Progenitor cell of endocrine pancreas (in vitro differentiated cells): ENCODE measurements at regions not wholly inside any gene's neighbourhood (a gene's known extent, or its start where the extent isn't known, plus 50 kb on each side); places are given as distances from the start of the nearest gene placed in this dataset.

ENCODE experiments used
- DNase-seq: peaks from one replicate; pipeline ENCODE4 v3.0.0; 2021; ENCODE audit warnings: low spot score; ENCODE audit not compliant: unreplicated experiment
- H3K27ac Mint-ChIP-seq: 2 replicates; pipeline ENCODE4 v1.8.0; 2021; ENCODE audit warnings: mild to moderate bottlenecking, moderate library complexity, mixed read lengths
- H3K27me3 Mint-ChIP-seq: 2 replicates; pipeline ENCODE4 v1.8.0; 2021; ENCODE audit warnings: mixed read lengths
- H3K36me3 Mint-ChIP-seq: 2 replicates; pipeline ENCODE4 v1.8.0; 2022; ENCODE audit warnings: mixed read lengths; ENCODE audit not compliant: insufficient read depth
- H3K4me1 Mint-ChIP-seq: 2 replicates; pipeline ENCODE4 v1.8.0; 2021; ENCODE audit warnings: low read depth, mixed read lengths
- H3K4me3 Mint-ChIP-seq: 2 replicates; pipeline ENCODE4 v1.8.0; 2021; ENCODE audit warnings: low read depth, mild to moderate bottlenecking, moderate library complexity, mixed read lengths
- H3K9me3 Mint-ChIP-seq: 2 replicates; pipeline ENCODE4 v1.8.0; 2021; ENCODE audit warnings: low read depth, mixed read lengths
- TF ChIP-seq, protein P1 (sequence below): fragments of 200-600 bp; sonication (generic); IDR thresholded peaks from one replicate; pipeline ENCODE4 v1.5.0; 2021; ENCODE audit warnings: antibody characterized with exemption, mild to moderate bottlenecking; ENCODE audit not compliant: unreplicated experiment

GRCh38 chr5:4698596-4698995 lies 441.5 kb upstream of the ADAMTS16 start:
- Mint-ChIP-seq H3K36me3 (no peaks in the 10 kb centered on the region), H3K4me3 (no peak overlapping the region), H3K27me3 (peaks cover 13% of the 10 kb centered on the region), H3K9me3 (no peaks in the 10 kb centered on the region), H3K4me1 (no peaks in the 10 kb centered on the region), H3K27ac (no peak overlapping the region)
- TF ChIP-seq, protein P1, sequence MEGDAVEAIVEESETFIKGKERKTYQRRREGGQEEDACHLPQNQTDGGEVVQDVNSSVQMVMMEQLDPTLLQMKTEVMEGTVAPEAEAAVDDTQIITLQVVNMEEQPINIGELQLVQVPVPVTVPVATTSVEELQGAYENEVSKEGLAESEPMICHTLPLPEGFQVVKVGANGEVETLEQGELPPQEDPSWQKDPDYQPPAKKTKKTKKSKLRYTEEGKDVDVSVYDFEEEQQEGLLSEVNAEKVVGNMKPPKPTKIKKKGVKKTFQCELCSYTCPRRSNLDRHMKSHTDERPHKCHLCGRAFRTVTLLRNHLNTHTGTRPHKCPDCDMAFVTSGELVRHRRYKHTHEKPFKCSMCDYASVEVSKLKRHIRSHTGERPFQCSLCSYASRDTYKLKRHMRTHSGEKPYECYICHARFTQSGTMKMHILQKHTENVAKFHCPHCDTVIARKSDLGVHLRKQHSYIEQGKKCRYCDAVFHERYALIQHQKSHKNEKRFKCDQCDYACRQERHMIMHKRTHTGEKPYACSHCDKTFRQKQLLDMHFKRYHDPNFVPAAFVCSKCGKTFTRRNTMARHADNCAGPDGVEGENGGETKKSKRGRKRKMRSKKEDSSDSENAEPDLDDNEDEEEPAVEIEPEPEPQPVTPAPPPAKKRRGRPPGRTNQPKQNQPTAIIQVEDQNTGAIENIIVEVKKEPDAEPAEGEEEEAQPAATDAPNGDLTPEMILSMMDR = no peak
- DNase-seq = no peak

- Mint-ChIP-seq H3K4me1 (no peaks in the 10 kb centered on the region), H3K9me3 (no peaks in the 10 kb centered on the region), H3K27me3 (peaks cover 13% of the 10 kb centered on the region), H3K4me3 (no peak overlapping the region), H3K27ac (no peak overlapping the region), H3K36me3 (no peaks in the 10 kb centered on the region)
- TF ChIP-seq, protein P1 = no peak
- no peak for DNase-seq
Measured at GRCh38 chr5:4699592-4699991, 440.5 kb upstream of the ADAMTS16 start.

- H3K4me3 Mint-ChIP-seq = no peak overlapping the region
- no peak overlapping the region for H3K27ac Mint-ChIP-seq
- TF ChIP-seq, protein P1 = peak; percentile 88
- peak; percentile 63 for DNase-seq
- H3K27me3 Mint-ChIP-seq = peaks cover 13% of the 10 kb centered on the region
- no peaks in the 10 kb centered on the region for H3K36me3 Mint-ChIP-seq
- no peaks in the 10 kb centered on the region for H3K4me1 Mint-ChIP-seq
- H3K9me3 Mint-ChIP-seq = no peaks in the 10 kb centered on the region
Measured at GRCh38 chr5:4700069-4700468, 440.1 kb upstream of the ADAMTS16 start.

DNA sequence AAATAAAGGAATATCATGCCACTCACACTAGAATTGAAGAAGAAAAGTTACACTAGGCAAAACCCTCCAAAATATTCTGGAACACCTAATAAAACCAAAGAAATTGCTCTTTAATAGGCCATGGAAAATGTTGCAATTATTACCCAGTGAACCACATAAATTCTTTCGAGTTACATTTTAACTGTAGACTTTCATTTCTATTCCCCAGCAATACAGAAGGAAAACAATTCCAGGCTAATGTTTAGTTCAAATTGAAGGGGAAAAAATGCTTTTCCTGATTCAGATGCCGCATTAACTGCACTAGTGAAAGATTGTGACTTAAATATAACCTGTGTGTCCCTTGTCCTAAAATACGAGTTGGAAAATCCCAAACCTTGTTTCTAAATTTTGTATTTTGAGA lies 439.3 kb upstream of the ADAMTS16 start:
- TF ChIP-seq, protein P1 = no peak
- Mint-ChIP-seq H3K36me3 (no peaks in the 10 kb centered on the region), H3K4me3 (no peak overlapping the region), H3K4me1 (no peaks in the 10 kb centered on the region), H3K27ac (no peak overlapping the region), H3K9me3 (no peaks in the 10 kb centered on the region), H3K27me3 (peaks cover 13% of the 10 kb centered on the region)
- DNase-seq = no peak

- DNase-seq = no peak
- no peaks in the 10 kb centered on the region for H3K4me1 Mint-ChIP-seq
- TF ChIP-seq, protein P1 = no peak
- no peaks in the 10 kb centered on the region for H3K9me3 Mint-ChIP-seq
- no peak overlapping the region for H3K4me3 Mint-ChIP-seq
- no peaks in the 10 kb centered on the region for H3K36me3 Mint-ChIP-seq
- H3K27ac Mint-ChIP-seq = no peak overlapping the region
- H3K27me3 Mint-ChIP-seq = peaks cover 25% of the 10 kb centered on the region
Measured at GRCh38 chr5:4703931-4704458, 436.1 kb upstream of the ADAMTS16 start.
